ENCODE measurements at regions not wholly inside any gene's neighbourhood (a gene's known extent, or its start where the extent isn't known, plus 50 kb on each side); places are given as distances from the start of the nearest gene placed in this dataset.

DNA sequence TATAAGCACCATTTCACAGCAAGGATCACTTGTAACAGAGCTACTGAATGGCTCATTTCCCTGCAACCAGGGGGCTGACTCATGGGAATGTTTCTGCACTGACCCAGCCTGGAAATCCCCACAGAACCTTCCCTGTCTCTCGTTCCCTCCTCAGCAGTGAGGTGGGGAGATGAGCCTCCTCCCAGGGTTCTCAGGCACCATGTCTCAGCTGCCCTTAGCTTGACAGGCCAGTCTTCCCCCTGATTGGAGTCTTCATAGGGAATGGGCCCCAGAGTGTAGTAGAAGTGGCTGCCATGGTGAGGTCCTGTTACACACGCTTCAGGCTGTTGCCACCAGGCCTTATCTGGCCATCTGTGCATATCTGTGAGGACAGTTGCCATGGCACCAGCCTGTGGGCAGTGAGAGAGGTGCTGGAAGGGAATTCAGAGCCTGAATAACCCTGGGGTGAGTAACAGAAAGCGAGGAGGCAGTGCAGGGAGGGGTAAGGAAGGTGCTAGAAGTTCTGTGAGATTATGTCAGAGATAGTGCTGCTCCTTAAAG is 324.4 kb downstream of the ENC1 start:
- Histone ChIP-seq H3K27me3 (ENCODE audit: control insufficient read depth, insufficient read depth, low read length) (no peaks in the 10 kb centered on the region), H3K36me3 (ENCODE audit: control insufficient read depth, insufficient read depth, low read length) (no peaks in the 10 kb centered on the region), H3K4me3 (ENCODE audit: low read depth, low read length) (no peak overlapping the region)
- DNase-seq (ENCODE audit: low read depth), result peak; percentile 98
- TF ChIP-seq, protein P1, sequence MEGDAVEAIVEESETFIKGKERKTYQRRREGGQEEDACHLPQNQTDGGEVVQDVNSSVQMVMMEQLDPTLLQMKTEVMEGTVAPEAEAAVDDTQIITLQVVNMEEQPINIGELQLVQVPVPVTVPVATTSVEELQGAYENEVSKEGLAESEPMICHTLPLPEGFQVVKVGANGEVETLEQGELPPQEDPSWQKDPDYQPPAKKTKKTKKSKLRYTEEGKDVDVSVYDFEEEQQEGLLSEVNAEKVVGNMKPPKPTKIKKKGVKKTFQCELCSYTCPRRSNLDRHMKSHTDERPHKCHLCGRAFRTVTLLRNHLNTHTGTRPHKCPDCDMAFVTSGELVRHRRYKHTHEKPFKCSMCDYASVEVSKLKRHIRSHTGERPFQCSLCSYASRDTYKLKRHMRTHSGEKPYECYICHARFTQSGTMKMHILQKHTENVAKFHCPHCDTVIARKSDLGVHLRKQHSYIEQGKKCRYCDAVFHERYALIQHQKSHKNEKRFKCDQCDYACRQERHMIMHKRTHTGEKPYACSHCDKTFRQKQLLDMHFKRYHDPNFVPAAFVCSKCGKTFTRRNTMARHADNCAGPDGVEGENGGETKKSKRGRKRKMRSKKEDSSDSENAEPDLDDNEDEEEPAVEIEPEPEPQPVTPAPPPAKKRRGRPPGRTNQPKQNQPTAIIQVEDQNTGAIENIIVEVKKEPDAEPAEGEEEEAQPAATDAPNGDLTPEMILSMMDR (IDR thresholded peaks at IDR 0.05; ENCODE audit: insufficient read depth, low read length, poor library complexity, severe bottlenecking), result no peak

- H3K4me3 ChIP-seq (ENCODE audit: low read depth, low read length), result no peak overlapping the region
- H3K27me3 ChIP-seq (ENCODE audit: control insufficient read depth, insufficient read depth, low read length), result no peaks in the 10 kb centered on the region
- TF ChIP-seq, protein P1 (IDR thresholded peaks at IDR 0.05; ENCODE audit: insufficient read depth, low read length, poor library complexity, severe bottlenecking), result no peak
- no peaks in the 10 kb centered on the region for H3K36me3 ChIP-seq (ENCODE audit: control insufficient read depth, insufficient read depth, low read length)
- no peak for DNase-seq (ENCODE audit: low read depth)
Measured at GRCh38 chr5:74314906-74315305, 325.6 kb downstream of the ENC1 start.

GRCh38 chr5:74313896-74314295 is 326.6 kb downstream of the ENC1 start:
- Histone ChIP-seq H3K4me3 (ENCODE audit: low read depth, low read length) (no peak overlapping the region), H3K36me3 (ENCODE audit: control insufficient read depth, insufficient read depth, low read length) (no peaks in the 10 kb centered on the region), H3K27me3 (ENCODE audit: control insufficient read depth, insufficient read depth, low read length) (no peaks in the 10 kb centered on the region)
- DNase-seq (ENCODE audit: low read depth), result no peak
- TF ChIP-seq, protein P1 (IDR thresholded peaks at IDR 0.05; ENCODE audit: insufficient read depth, low read length, poor library complexity, severe bottlenecking), result no peak

GRCh38 chr5:74312746-74313145 is 327.8 kb downstream of the ENC1 start:
- no peak overlapping the region for H3K4me3 ChIP-seq (ENCODE audit: low read depth, low read length)
- TF ChIP-seq, protein P1 (IDR thresholded peaks at IDR 0.05; ENCODE audit: insufficient read depth, low read length, poor library complexity, severe bottlenecking), result no peak
- H3K36me3 ChIP-seq (ENCODE audit: control insufficient read depth, insufficient read depth, low read length), result no peaks in the 10 kb centered on the region
- no peak for DNase-seq (ENCODE audit: low read depth)
- H3K27me3 ChIP-seq (ENCODE audit: control insufficient read depth, insufficient read depth, low read length), result no peaks in the 10 kb centered on the region

GRCh38 chr5:74311961-74312360 is 328.6 kb downstream of the ENC1 start:
- TF ChIP-seq, protein P1 (IDR thresholded peaks at IDR 0.05; ENCODE audit: insufficient read depth, low read length, poor library complexity, severe bottlenecking), result no peak
- Histone ChIP-seq H3K27me3 (ENCODE audit: control insufficient read depth, insufficient read depth, low read length) (no peaks in the 10 kb centered on the region), H3K36me3 (ENCODE audit: control insufficient read depth, insufficient read depth, low read length) (no peaks in the 10 kb centered on the region), H3K4me3 (ENCODE audit: low read depth, low read length) (no peak overlapping the region)
- no peak for DNase-seq (ENCODE audit: low read depth)
